PFSK-1 (cell line): ENCODE measurements at regions not wholly inside any gene's neighbourhood (a gene's known extent, or its start where the extent isn't known, plus 50 kb on each side); places are given as distances from the start of the nearest gene placed in this dataset.

Experiments used
- FOXP2 ChIP-seq: optimal IDR thresholded peaks from 2 replicates; pipeline ENCODE3; 2011; ENCODE audit warnings: borderline replicate concordance, control low read depth, inconsistent platforms; ENCODE audit not compliant: insufficient read depth; ENCODE audit errors: extremely low read length, extremely low read depth
- POLR2AphosphoS5 ChIP-seq: IDR thresholded peaks from 2 replicates; pipeline ENCODE4 v1.6.1; 2012; ENCODE audit warnings: low read depth, mild to moderate bottlenecking, control low read depth, low read length, moderate library complexity
- REST ChIP-seq, 2 experiments: IDR thresholded peaks; 2 replicates each; pipeline versions ENCODE4 v1.6.1 to v1.8.0; 2011 to 2012; ENCODE audit warnings: low read depth in 2 of 2, low read length in 2 of 2, control low read depth in 1 of 2, inconsistent platforms in 1 of 2, mild to moderate bottlenecking in 1 of 2, moderate library complexity in 1 of 2; ENCODE audit not compliant: insufficient read depth in 1 of 2
- SIN3A ChIP-seq: IDR thresholded peaks from 2 replicates; pipeline ENCODE4 v1.6.1; 2012; ENCODE audit warnings: mild to moderate bottlenecking, low read length, moderate library complexity, borderline replicate concordance; ENCODE audit not compliant: insufficient read depth
- TAF1 ChIP-seq: IDR thresholded peaks from 2 replicates; pipeline ENCODE4 v1.6.1; 2012; ENCODE audit warnings: low read length, control low read depth, borderline replicate concordance; ENCODE audit not compliant: insufficient read depth

GRCh38 chr13:34031610-34032009, 213.7 kb downstream of the RFC3 start:
- TF ChIP-seq POLR2AphosphoS5 (no peak), FOXP2 (no peak), TAF1 (no peak), REST (IDR thresholded peaks at IDR 0.05; ENCODE audit: insufficient read depth in 1 of 2, low read depth in 2 of 2, low read length in 2 of 2) (no peak), SIN3A (no peak)

GRCh38 chr13:34034411-34034810, 216.5 kb downstream of the RFC3 start:
- TF ChIP-seq TAF1 (no peak), SIN3A (no peak), REST (IDR thresholded peaks at IDR 0.05; ENCODE audit: insufficient read depth in 1 of 2, low read depth in 2 of 2, low read length in 2 of 2) (no peak), FOXP2 (no peak), POLR2AphosphoS5 (no peak)

GRCh38 chr13:34035178-34035577, 217.2 kb downstream of the RFC3 start:
- TF ChIP-seq POLR2AphosphoS5 = no peak
- TF ChIP-seq SIN3A = no peak
- no peak for TF ChIP-seq TAF1
- no peak for TF ChIP-seq REST (IDR thresholded peaks at IDR 0.05; ENCODE audit: insufficient read depth in 1 of 2, low read depth in 2 of 2, low read length in 2 of 2)
- no peak for TF ChIP-seq FOXP2

- TF ChIP-seq TAF1 = no peak
- TF ChIP-seq FOXP2 = no peak
- TF ChIP-seq SIN3A = no peak
Observed at GRCh38 chr13:34035676-34036325, 217.9 kb downstream of the RFC3 start.

GRCh38 chr13:34037636-34038540, 219.9 kb downstream of the RFC3 start:
- TF ChIP-seq SIN3A (no peak), FOXP2 (no peak), REST (IDR thresholded peaks at IDR 0.05; ENCODE audit: insufficient read depth in 1 of 2, low read depth in 2 of 2, low read length in 2 of 2) (no peak), POLR2AphosphoS5 (no peak), TAF1 (no peak)
